ENCODE measurements at regions not wholly inside any gene's neighbourhood (a gene's known extent, or its start where the extent isn't known, plus 50 kb on each side); places are given as distances from the start of the nearest gene placed in this dataset.

DNA sequence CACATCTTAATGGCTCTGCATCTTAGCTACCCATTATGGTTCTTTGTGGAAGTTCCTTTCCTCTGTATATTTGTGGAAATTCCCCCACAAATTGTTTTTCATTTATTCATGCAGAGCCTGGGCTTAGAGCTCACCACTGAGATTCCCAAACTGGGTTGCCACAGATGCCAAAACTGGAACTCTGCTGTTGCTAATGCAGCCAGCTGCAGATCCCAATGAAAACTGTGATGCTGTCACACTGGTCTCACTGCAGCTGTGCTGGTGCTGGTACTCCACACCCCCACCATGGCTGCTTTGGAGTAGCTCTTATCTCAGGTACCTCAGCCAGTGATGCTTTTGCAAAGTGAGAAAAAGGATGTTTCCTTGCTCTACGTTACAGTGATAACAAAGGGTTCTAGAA is 87.7 kb downstream of the DCK start:
- Histone ChIP-seq H3K4me2 (ENCODE audit: low read length) (no peak overlapping the region), H3K9me3 (ENCODE audit: low read length) (no peaks in the 10 kb centered on the region), H2AFZ (ENCODE audit: low read length) (no peak overlapping the region), H3K27ac (ENCODE audit: low read depth, low read length, poor library complexity, severe bottlenecking) (no peak overlapping the region), H3K79me2 (ENCODE audit: insufficient read depth, low read depth, low read length) (no peaks in the 10 kb centered on the region), H3K36me3 (ENCODE audit: insufficient read depth, low read length) (no peaks in the 10 kb centered on the region), H4K20me1 (ENCODE audit: insufficient read depth, low read length) (no peaks in the 10 kb centered on the region), H3K9me2 (ENCODE audit: insufficient read depth, low read length) (no peaks in the 10 kb centered on the region), H3K4me3 (ENCODE audit: low read depth, low read length, poor library complexity, severe bottlenecking) (no peak overlapping the region), H3K4me1 (ENCODE audit: insufficient read depth, low read length, poor library complexity, severe bottlenecking) (no peaks in the 10 kb centered on the region)
- BruUV-seq (replicated peaks), result no TSS peak
- intact Hi-C loops (cut with micrococcal nuclease; ENCODE audit: unreplicated experiment), result no loop called here
- ChIA-PET POLR2A (interaction anchor here (0.5 to 0.6 kb wide), 4 partner anchors 13 to 451 kb away, joined by 3 to 7 read pairs (median 4); no protein-coding TSS in a partner anchor), CTCF (ENCODE audit: unreplicated experiment) (no interaction called here)
- no peak for DNase-seq (ENCODE audit: low spot score)
- TF ChIP-seq, protein P1, sequence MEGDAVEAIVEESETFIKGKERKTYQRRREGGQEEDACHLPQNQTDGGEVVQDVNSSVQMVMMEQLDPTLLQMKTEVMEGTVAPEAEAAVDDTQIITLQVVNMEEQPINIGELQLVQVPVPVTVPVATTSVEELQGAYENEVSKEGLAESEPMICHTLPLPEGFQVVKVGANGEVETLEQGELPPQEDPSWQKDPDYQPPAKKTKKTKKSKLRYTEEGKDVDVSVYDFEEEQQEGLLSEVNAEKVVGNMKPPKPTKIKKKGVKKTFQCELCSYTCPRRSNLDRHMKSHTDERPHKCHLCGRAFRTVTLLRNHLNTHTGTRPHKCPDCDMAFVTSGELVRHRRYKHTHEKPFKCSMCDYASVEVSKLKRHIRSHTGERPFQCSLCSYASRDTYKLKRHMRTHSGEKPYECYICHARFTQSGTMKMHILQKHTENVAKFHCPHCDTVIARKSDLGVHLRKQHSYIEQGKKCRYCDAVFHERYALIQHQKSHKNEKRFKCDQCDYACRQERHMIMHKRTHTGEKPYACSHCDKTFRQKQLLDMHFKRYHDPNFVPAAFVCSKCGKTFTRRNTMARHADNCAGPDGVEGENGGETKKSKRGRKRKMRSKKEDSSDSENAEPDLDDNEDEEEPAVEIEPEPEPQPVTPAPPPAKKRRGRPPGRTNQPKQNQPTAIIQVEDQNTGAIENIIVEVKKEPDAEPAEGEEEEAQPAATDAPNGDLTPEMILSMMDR (conservative IDR thresholded peaks at IDR 0.05; ENCODE audit: low read length), result no peak
- TF ChIP-seq EZH2phosphoT487 (IDR thresholded peaks at IDR 0.05; ENCODE audit: borderline replicate concordance, low read depth, low read length), result no peak

GRCh38 chr4:71093745-71094144 is 100.3 kb downstream of the DCK start:
- intact Hi-C loops (cut with micrococcal nuclease; ENCODE audit: unreplicated experiment), result no loop called here
- Histone ChIP-seq H4K20me1 (ENCODE audit: insufficient read depth, low read length) (no peaks in the 10 kb centered on the region), H3K27ac (ENCODE audit: low read depth, low read length, poor library complexity, severe bottlenecking) (no peak overlapping the region), H3K4me2 (ENCODE audit: low read length) (no peak overlapping the region), H3K4me1 (ENCODE audit: insufficient read depth, low read length, poor library complexity, severe bottlenecking) (no peaks in the 10 kb centered on the region), H3K4me3 (ENCODE audit: low read depth, low read length, poor library complexity, severe bottlenecking) (no peak overlapping the region), H2AFZ (ENCODE audit: low read length) (no peak overlapping the region), H3K9me3 (ENCODE audit: low read length) (no peaks in the 10 kb centered on the region), H3K36me3 (ENCODE audit: insufficient read depth, low read length) (no peaks in the 10 kb centered on the region), H3K9me2 (ENCODE audit: insufficient read depth, low read length) (no peaks in the 10 kb centered on the region), H3K79me2 (ENCODE audit: insufficient read depth, low read depth, low read length) (no peaks in the 10 kb centered on the region)
- TF ChIP-seq EZH2phosphoT487 (IDR thresholded peaks at IDR 0.05; ENCODE audit: borderline replicate concordance, low read depth, low read length), result no peak
- TF ChIP-seq, protein P1 (conservative IDR thresholded peaks at IDR 0.05; ENCODE audit: low read length), result no peak
- BruUV-seq (replicated peaks), result no TSS peak
- ChIA-PET CTCF (ENCODE audit: unreplicated experiment) (no interaction called here), POLR2A (no interaction called here)
- no peak for DNase-seq (ENCODE audit: low spot score)

DNA sequence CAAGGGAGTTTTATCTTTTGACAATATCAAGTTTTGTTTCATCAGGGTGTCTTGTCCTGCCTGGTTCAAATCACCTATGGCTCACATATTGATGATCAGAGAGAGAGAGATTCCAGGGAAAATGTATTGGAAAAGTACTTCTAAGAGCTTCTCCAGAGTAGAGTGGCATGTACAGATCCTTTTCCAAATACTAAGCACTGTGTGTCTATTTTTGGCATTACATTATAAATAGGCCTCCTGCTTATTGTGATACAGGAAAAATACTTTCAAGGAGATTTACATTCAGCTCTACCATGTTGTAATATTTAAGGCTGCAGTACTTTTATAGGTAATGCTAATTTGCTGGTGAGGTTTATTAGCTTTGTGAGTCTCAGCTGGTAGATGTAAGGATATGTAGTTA is 100.8 kb downstream of the DCK start:
- intact Hi-C loops (cut with micrococcal nuclease; ENCODE audit: unreplicated experiment), result no loop called here
- Histone ChIP-seq H3K9me2 (ENCODE audit: insufficient read depth, low read length) (no peaks in the 10 kb centered on the region), H3K4me2 (ENCODE audit: low read length) (no peak overlapping the region), H3K79me2 (ENCODE audit: insufficient read depth, low read depth, low read length) (no peaks in the 10 kb centered on the region), H3K4me3 (ENCODE audit: low read depth, low read length, poor library complexity, severe bottlenecking) (no peak overlapping the region), H3K9me3 (ENCODE audit: low read length) (no peaks in the 10 kb centered on the region), H3K27ac (ENCODE audit: low read depth, low read length, poor library complexity, severe bottlenecking) (no peak overlapping the region), H4K20me1 (ENCODE audit: insufficient read depth, low read length) (no peaks in the 10 kb centered on the region), H2AFZ (ENCODE audit: low read length) (no peak overlapping the region), H3K4me1 (ENCODE audit: insufficient read depth, low read length, poor library complexity, severe bottlenecking) (no peaks in the 10 kb centered on the region), H3K36me3 (ENCODE audit: insufficient read depth, low read length) (no peaks in the 10 kb centered on the region)
- TF ChIP-seq, protein P1 (conservative IDR thresholded peaks at IDR 0.05; ENCODE audit: low read length), result no peak
- no peak for TF ChIP-seq EZH2phosphoT487 (IDR thresholded peaks at IDR 0.05; ENCODE audit: borderline replicate concordance, low read depth, low read length)
- CTCF ChIA-PET (ENCODE audit: unreplicated experiment), result no interaction called here
- no peak for DNase-seq (ENCODE audit: low spot score)
- POLR2A ChIA-PET, result no interaction called here
- no TSS peak for BruUV-seq (replicated peaks)
